ENCODE measurements at regions not wholly inside any gene's neighbourhood (a gene's known extent, or its start where the extent isn't known, plus 50 kb on each side); places are given as distances from the start of the nearest gene placed in this dataset.

DNA sequence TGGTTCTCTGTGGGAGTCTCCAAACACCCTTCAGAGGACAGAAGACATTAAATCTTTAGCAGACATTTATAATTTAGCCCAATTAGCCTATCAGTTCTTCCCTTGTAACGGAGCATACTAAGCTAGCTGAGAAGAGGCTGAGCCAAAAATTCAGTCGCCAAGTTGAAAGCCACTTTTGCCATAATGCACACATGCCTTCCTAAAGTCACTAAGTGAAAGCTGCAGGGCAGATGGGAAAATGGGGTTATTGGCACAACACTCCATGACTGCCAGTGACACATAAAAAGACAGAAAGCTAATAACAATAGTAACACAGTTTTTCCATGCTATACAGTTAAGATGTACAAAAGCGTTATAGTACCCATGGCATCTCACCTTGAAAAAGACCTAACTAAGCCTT lies 176.2 kb downstream of the DIRAS2 start:
- Histone ChIP-seq H3F3A (ENCODE audit: insufficient read depth) (no peaks in the 10 kb centered on the region), H2AFZ (ENCODE audit: low read depth, low read length, severe bottlenecking) (no peak overlapping the region), H3K27me3 (ENCODE audit: low read length) (no peaks in the 10 kb centered on the region), H3K27ac (ENCODE audit: low read depth, low read length) (no peak overlapping the region), H3K36me3 (ENCODE audit: low read length) (no peaks in the 10 kb centered on the region), H3K4me3 (ENCODE audit: insufficient read depth, low read length, poor library complexity, severe bottlenecking) (no peak overlapping the region), H3K79me2 (ENCODE audit: insufficient read depth, low read length) (no peaks in the 10 kb centered on the region), H3K9ac (ENCODE audit: low read length) (no peak overlapping the region), H3K4me2 (ENCODE audit: low read depth, low read length, poor library complexity, severe bottlenecking) (no peak overlapping the region), H3K9me3 (ENCODE audit: insufficient read depth, low read length) (no peaks in the 10 kb centered on the region), H3K9me2 (replicated peaks; ENCODE audit: insufficient read depth, low read length) (no peaks in the 10 kb centered on the region), H4K20me1 (ENCODE audit: low read depth, low read length) (no peaks in the 10 kb centered on the region)
- TF ChIP-seq EZH2phosphoT487 (conservative IDR thresholded peaks at IDR 0.05; ENCODE audit: low read length) (no peak), CTCF (IDR thresholded peaks at IDR 0.05; ENCODE audit: insufficient read depth, low read length, poor library complexity, severe bottlenecking) (no peak)

GRCh38 chr9:90469435-90469834 lies 173.2 kb downstream of the DIRAS2 start:
- H4K20me1 ChIP-seq (ENCODE audit: low read depth, low read length), result no peaks in the 10 kb centered on the region
- no peaks in the 10 kb centered on the region for H3K9me3 ChIP-seq (ENCODE audit: insufficient read depth, low read length)
- no peak overlapping the region for H3K27ac ChIP-seq (ENCODE audit: low read depth, low read length)
- H3F3A ChIP-seq (ENCODE audit: insufficient read depth), result no peaks in the 10 kb centered on the region
- no peaks in the 10 kb centered on the region for H3K9me2 ChIP-seq (replicated peaks; ENCODE audit: insufficient read depth, low read length)
- no peak overlapping the region for H3K9ac ChIP-seq (ENCODE audit: low read length)
- H3K36me3 ChIP-seq (ENCODE audit: low read length), result no peaks in the 10 kb centered on the region
- no peaks in the 10 kb centered on the region for H3K79me2 ChIP-seq (ENCODE audit: insufficient read depth, low read length)
- no peak for TF ChIP-seq CTCF (IDR thresholded peaks at IDR 0.05; ENCODE audit: insufficient read depth, low read length, poor library complexity, severe bottlenecking)
- TF ChIP-seq EZH2phosphoT487 (conservative IDR thresholded peaks at IDR 0.05; ENCODE audit: low read length), result no peak
- no peaks in the 10 kb centered on the region; the same call in 1 of the 2 replicates for H3K27me3 ChIP-seq (ENCODE audit: low read length)
- no peak overlapping the region for H3K4me3 ChIP-seq (ENCODE audit: insufficient read depth, low read length, poor library complexity, severe bottlenecking)
- no peak overlapping the region for H3K4me2 ChIP-seq (ENCODE audit: low read depth, low read length, poor library complexity, severe bottlenecking)
- H2AFZ ChIP-seq (ENCODE audit: low read depth, low read length, severe bottlenecking), result no peak overlapping the region

DNA sequence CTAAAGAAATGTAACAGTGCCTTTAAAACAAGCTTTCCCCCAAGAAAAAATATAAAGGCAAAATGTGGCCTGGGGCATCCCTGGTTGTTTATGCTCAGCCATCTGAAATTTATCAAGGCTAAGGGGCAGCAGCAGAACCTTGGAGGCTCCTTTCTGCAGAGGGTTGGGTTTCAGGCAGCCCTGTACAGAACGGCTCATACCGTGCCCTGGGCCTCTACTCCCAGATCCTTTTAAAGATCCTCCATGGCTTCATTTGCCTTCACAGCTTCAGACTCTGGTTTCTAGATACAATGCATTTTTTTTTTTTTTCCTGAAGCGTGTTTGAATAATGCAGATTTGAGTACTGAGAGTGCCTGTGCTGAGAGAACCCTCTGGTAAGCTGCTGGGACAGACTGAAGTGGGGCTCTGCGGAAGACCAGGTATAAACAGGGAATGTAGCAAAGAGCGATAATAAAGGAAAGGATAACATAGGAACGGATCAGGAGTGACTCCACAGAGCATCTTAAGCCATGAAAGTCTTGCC lies 172.7 kb downstream of the DIRAS2 start:
- Histone ChIP-seq H4K20me1 (ENCODE audit: low read depth, low read length) (no peaks in the 10 kb centered on the region), H3K27me3 (ENCODE audit: low read length) (no peaks in the 10 kb centered on the region; the same call in 1 of the 2 replicates), H2AFZ (ENCODE audit: low read depth, low read length, severe bottlenecking) (no peak overlapping the region), H3K4me2 (ENCODE audit: low read depth, low read length, poor library complexity, severe bottlenecking) (no peak overlapping the region), H3F3A (ENCODE audit: insufficient read depth) (no peaks in the 10 kb centered on the region), H3K9ac (ENCODE audit: low read length) (no peak overlapping the region), H3K9me3 (ENCODE audit: insufficient read depth, low read length) (no peaks in the 10 kb centered on the region), H3K79me2 (ENCODE audit: insufficient read depth, low read length) (no peaks in the 10 kb centered on the region), H3K36me3 (ENCODE audit: low read length) (no peaks in the 10 kb centered on the region), H3K4me3 (ENCODE audit: insufficient read depth, low read length, poor library complexity, severe bottlenecking) (no peak overlapping the region), H3K9me2 (replicated peaks; ENCODE audit: insufficient read depth, low read length) (no peaks in the 10 kb centered on the region), H3K27ac (ENCODE audit: low read depth, low read length) (no peak overlapping the region)
- TF ChIP-seq CTCF (IDR thresholded peaks at IDR 0.05; ENCODE audit: insufficient read depth, low read length, poor library complexity, severe bottlenecking), result no peak
- no peak for TF ChIP-seq EZH2phosphoT487 (conservative IDR thresholded peaks at IDR 0.05; ENCODE audit: low read length)

Measured in SU-DHL-6 (cell line).